Activated CD4-positive, alpha-beta T cell treated with anti-CD3 and anti-CD28 coated beads, Interleukin-2, amount 50 U/mL, for 24 hours (primary cell): ENCODE measurements at regions not wholly inside any gene's neighbourhood (a gene's known extent, or its start where the extent isn't known, plus 50 kb on each side); places are given as distances from the start of the nearest gene placed in this dataset.

Experiments
- DNase-seq, 2 donors: peaks; one replicate each; pipeline ENCODE4 v3.0.0-alpha.2; 2020; ENCODE audit warnings: low read depth in 1 of 2, low spot score in 1 of 2

DNA sequence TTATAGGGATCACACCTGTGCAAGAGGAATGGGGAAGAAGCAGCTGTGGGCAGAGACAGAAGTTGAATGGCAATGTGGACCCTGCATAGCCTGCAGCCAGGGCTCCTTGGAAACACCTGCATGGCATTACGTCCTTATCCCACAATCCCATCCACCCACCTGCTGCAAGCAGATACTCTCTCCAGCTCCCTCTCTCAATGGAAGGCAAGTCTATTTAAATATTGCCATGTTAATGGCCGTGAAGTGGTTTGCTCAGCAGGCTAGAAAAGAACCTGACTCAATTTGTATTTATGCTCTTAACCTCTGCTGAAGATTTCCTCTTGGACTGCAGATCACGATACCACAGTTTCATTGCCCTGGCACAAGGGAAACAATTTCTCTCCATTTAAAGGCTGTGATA is 417.0 kb downstream of the TYW1 start:
- no peak for DNase-seq

DNA sequence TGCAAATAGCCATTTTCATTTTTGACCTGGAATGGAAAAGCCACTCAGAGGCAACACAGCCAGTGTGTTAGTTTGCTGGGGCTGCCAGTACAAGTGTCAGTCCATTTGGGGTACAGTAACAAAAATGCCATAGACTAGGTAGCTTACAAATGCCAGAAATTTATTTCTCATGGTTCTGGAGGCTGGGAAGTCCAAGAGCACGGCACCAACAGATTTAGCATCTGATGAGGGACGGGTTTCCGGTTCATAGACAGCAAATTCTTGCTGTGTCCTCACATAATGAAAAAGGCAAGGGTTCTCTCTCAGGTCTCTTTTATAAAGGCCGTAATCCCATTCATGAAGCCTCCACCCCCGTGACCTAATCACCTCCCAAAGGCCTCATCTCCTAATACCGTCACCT is 418.2 kb downstream of the TYW1 start:
- no peak for DNase-seq

DNA sequence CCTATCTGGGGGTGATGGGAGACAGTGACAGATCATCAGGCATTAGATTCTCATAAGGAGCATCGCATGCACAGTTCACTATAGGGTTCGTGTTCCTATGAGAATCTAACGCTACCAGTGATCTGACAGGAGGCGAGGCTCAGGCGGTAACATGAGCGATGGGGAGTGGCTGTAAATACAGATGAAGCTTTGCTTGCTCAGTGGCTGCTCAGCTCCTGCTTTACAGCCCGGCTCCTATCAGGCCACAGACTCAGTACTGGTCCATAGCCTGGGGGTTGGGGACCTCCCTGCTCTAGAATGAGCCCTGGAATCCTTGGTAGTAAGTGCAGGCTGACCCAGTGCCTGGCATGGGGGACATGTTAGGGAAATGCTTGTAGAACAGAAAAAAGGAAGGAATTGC is 426.0 kb downstream of the TYW1 start:
- no peak for DNase-seq

DNA sequence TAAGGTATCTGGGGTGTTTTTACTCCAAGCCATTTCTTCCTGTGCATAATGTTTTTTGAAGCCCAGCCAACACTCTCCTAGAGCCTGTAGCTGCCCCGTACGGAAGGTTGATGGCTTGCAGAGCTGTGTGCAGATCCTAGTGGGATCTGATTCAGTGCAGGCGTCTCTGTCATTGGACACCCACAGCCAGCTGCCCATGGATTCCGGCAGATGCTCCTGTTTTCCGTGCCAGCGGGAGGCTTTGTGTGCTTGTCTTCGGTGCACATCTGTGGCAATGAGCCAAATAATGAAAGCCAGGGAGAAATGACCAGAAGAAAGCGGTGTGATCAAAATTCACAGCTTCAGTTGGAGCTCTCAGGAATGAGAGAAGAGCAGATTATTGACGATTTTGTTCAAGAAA is 426.4 kb downstream of the TYW1 start:
- no peak for DNase-seq

DNA sequence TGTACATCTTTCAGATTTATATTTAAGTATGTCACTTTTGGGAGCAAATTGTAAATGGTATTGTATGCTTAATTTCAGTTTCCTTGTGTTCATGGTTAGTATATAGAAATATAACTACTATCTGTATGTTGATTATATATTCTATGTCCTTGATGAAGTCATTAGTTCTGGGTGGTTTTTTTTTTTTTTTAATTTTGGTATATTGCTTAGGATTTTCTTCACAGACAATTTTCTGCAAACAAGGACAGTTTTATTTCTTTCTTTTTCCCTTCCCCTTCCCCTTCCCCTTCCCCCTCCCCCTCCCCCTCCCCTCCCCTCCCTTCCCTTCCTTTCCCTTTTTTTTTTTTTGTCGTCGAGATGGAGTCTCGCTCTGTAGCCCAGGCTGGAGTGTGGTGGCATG is 430.0 kb downstream of the TYW1 start:
- DNase-seq: no peak

DNA sequence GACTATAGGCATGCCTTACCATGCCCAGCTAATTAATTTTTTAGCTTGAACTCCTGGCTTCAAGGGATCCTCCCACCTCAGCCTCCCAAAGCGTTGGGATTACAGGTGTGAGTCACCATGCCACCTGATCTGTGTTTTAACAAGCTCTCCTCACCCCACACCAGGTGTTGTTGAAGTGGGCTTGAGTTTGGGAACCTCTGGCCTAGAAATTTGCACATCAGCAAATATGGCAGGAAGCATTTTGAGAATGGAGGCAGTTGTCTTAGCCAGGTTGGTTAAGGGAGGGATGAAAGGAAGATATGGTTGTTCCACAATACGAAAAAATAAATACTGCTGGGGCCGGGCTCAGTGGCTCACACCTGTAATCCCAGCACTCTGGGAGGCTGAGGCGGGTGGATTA is 433.1 kb downstream of the TYW1 start:
- no peak for DNase-seq

DNA sequence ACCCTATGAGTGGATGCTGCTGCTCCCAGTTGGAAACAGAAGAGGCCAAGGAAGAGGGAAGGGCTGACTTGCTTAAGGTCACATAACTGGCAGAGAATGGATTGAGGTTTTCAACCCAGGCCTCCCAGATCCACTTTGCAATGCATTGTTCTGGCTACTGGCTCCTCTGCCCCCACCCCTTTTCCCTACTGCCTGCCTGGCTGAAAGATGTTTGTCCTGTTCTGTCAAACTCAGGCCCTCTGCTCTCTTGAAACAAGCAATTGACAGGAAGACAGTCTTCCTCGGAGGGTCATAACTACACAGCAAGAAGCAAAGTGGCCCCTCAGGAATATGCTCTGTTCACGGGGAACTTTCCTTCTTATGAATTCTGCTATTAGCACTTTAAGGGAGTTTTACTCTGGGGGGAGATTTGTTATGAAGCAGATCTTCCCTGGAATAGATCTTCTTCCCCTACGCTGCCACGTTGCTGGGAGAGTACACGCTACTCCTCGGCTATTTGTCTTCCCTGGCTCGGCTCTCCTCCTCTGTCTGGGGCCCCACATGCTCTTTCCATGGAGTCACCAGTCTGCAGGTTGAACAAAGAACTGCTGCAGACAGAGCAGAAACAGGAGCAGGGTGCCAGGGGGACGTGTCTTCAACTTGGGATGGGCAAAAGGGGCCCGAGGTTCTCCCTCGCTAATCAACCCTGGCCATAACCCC is 436.1 kb downstream of the TYW1 start:
- DNase-seq: no peak

DNA sequence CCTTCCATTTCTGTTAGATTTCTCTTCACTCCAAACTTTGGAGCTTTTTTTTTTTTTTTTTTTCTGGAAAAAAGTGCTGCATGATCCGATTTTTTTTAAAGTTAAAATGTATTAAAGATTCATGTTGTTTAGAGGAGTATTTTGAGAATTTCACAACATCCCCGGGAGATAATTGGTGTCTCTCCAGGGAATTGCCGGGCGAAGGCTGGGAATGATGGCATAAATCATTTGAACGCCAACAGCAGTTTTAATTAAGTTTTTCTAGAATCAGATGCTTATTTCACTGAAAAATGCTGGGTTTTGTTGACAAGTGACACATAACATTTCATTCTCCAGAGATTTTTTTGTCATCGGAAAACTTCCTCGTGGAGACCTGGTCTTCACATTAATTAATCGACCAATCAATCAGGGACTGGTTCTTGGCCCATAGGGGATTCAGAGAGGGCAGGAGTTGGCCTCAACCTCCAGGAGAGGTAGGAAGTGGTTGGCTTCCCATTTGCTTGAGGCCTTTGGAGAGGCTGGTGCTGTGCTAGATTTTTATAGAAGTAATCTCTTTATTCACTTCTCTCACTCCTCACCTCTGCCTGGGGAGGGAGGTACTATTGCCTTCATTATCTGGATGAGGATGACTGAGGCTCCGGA is 439.4 kb downstream of the TYW1 start:
- DNase-seq: no peak

DNA sequence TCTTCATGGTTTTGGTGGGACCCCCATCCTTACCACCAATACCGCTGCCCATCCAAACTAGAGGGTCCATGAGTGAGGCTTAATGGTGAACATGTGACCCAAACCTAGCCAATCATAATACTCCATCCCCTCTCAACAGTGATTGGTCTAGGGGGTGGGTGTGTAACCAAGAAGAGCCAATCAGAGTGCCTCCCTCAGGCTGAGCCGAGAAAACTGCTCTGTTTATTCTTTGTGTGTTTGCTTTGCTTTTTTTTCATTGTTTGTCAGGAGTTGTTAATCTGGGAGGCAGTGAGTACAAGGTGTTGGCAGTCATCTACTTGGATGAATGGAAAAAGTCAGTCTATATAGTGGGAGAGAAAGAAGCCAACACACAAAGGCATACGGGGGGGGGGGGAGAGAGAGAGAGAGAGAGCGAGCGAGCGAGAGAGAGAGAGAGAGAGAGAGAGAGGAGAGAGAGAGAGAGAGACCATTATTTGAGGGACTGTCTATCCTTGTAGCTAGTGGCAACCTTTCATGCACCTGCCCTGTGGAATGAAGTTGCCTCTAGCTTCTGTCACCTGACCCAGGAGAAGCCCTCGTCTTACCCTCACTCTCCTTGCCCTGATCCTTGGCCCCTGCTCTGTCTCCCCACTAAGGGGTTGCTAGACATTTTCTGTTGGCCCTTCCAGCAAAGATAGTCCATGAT is 441.7 kb downstream of the TYW1 start:
- no peak for DNase-seq

DNA sequence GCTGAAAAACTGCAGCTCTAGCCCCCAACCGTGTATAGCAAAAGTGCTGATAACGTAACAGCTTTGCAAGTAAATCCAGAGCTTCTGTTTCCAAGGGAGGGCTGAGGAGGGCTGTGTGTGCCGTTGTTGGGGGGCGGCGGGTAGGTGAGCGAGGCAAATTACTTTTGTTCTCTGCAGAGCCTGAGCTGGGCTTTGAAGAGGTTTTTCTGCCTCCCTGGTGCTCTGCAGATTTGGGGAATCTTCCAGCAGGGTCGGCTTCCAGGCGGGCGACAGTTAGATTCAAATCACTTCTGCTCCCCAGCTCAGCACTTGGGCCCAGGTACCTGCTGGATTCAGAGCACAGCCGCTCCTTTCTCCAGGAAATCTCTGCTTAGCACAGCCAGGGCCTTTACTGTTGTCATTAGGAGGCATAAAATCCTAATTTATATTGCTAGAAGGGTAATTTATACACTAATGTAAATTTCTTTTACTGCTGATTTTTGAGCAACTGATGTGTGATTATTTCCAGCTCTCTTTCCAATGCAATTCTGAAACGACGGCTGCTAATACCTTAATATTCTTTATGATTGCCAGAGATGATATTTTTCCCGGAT is 442.4 kb downstream of the TYW1 start:
- DNase-seq: no peak

DNA sequence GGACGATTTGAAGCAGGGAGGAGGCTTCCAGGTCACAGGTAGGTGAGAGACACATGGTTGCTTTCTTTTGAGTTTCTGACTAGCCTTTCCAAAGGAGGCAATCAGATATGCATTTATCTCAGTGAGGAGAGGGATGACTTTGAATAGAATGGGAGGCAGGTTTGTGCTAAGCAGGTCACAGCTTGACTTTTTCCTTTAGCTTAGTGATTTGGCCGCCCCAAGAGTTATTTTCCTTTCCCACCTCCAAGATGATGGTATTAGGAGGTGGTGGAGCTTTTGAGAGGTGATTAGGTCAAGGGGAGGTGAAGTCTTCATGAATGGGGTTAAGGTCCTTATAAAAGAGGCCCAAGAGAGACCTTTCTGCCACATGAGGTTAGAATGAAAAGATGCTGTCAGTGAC is 443.7 kb downstream of the TYW1 start:
- DNase-seq: no peak

DNA sequence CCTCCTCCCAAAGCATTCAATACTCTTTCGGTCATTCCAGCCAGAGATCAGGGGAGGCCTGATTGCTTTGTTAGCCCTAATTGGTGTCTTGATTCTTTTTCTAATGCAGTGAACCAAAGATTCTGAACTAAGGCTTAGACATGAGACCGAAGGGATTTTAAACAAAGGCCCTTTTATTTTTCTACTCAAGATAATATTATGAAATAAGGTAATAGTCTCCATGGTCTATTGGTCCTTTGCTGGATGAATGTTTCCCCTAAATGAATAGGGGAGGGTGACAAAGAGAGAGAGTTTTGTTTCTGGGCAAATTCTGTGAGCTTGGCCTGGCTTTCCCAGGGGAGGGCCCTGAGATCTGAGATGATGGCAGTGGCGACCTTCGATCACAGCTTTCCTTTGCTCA is 449.1 kb downstream of the TYW1 start:
- DNase-seq: no peak

DNA sequence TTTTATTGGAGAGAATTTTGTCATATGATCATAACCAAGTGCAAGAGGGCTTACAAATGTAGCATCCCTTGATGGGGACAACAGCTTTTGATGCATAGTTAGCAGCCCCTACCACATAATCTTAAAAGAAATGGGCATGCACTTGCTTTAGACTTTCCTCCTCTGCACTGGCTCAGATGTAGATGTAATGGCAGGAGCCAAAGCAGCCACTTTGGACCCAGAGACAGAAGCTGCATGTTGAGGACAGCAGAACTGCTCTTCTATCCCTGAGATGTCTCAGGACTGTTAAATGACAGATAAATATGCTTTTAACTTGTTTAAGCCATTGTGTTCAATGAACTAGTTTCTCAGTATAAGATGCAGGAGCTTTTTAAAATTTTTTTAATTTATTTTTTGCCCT is 450.7 kb downstream of the TYW1 start:
- DNase-seq: no peak

DNA sequence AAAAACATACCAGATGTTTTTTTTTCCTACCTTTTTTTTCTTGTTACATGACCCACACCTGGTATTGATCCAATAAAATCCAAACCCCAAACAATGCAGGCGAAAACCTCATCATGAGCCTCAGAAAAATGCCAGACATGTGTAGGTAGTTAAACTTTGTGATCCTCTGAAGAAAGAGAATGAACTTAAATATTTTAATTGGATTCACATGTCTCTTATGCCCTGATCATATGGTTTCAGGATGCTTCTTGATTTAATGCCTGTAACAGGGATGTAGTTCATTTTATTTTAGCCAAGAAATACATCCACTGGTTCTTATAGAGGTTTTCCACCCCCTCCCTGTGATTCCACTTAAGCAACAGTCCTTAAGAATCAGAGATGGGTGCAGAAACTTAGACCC is 451.6 kb downstream of the TYW1 start:
- no peak for DNase-seq

DNA sequence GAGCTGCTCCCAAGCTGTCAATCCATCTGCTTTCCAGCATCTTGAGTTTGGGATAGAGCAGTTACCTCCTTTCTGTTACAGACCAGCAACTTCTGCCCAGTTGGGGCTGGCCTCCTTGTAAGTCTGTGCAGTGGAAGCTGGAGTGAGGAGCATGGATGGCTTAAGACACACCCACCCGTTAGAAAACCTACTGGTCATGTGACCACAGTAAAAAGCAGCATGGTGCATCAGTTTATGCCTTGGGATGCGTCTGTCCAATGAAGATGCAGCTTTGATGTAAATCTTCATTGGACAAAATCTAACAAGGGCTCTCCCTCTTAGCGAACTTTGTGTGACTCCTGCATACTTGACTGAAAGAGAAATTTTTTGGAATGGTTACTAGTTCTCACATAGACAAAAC is 453.5 kb downstream of the TYW1 start:
- no peak for DNase-seq

DNA sequence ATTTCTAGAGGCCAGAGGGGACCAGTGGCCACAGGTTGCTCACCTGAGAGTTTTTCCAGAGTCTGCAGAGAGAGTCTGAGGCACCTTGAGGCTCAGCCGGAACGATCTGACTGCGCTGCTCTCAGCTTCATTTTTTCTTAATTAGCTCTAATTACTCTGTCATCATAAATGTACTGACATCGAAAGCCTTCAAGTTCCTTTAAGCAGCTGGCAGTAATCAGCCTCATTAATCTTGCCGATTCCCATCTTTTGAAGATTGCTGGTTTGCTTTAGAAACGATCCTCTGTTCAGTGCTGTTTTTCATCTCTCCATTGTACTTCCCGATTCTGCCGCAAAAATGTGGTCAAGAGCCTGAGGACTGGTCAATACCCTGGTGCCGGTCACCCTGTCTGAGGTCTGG is 454.7 kb downstream of the TYW1 start:
- DNase-seq: no peak

DNA sequence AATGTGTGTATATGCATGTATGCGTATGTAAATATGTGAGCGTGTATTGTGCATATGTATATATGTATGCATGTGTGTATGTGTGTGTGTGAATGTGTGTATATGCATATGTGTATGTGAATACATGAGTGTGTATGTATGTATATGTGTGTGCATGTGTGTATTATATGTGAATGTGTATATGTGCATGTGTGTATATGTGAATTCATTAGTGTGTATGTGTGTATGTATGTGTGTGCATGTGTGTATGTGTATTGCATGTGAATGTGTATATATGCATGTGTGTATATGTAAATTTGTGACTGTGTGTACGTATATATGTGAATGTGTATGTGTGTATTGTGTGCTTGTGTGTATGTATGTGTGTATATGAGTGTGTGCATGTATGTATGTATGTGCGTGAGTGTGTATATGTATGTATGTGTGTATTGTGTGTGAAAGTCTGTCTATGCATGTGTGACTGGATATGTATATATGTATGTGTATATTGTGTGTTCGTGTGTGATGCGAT is 455.9 kb downstream of the TYW1 start:
- no peak for DNase-seq

DNA sequence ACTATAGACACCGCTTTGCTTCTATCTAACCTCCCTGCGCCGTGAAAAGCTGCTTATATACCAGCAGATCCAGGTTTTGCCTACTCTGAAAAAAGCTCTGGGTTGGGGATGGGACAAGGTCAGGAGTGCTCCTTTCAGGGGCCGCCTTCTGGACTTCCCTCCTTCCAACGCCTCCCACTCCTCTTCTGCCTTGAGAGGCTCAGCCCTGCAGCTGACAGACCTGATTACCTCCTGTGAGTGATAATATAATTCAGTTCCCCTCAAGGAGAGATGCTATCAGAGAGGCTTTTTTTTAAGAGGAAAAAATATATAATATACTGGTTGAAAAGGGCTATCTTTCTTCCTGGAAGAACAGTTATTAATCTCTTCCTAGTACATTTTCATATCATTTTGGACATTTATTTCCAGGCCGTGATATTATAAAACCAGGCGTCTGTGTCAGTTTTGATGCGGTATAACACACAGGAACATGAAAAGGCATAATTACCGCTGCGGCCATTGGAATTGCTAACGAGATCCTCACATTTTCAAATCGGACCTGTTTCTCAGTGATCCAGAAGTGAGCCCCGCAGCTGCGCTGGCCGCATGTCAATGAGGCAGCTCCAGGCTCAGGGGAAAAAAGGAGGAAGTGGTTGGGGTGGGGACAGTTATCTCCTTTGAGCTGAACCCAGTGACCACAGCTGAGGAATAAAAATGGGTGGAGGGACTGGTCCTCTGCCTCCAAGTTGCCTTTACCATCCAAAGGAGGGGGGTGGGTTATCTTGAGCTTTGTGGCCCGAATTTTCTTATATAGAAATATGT is 457.1 kb downstream of the TYW1 start:
- no peak for DNase-seq

DNA sequence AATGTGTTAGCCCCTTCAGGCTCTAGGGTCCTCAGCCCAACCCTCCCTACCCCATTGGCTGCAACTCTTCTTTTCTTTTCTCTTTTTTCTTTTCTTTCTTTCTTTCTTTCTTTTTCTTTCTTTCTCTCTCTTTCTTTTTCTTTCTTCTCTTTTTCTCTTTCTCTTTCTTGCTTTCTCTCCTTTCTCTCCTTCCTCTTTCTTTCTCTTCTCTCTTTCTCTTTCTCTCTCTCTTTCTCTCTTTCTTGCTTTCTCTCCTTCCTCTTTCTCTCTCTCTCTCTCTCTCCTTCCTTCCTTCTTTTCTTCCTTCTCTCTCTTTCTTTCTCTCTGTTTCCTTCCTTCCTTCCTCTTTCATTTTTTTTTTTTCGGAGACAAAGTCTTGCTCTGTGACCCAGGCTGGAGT is 458.9 kb downstream of the TYW1 start:
- DNase-seq: no peak

DNA sequence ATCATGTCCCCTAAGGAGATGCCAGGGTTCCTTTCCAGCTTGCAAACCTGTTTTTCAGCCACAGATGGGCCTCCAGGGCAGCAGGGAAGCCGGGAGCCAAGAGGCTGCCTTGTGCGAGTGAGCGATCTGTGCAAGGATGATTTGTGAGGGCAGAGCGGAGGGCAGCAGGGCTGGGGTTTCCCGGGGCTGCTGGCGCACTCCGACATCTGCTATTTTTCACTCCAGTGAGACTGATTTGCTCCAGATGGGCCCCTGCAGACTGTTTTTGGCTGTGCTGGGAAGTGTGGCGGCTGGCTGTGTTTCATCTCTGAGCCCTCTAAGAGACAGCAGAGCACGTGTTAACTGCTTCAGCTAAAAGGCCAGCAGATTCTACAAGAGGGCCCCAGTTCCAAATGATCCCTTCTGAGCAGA is 466.2 kb downstream of the TYW1 start:
- DNase-seq: no peak

DNA sequence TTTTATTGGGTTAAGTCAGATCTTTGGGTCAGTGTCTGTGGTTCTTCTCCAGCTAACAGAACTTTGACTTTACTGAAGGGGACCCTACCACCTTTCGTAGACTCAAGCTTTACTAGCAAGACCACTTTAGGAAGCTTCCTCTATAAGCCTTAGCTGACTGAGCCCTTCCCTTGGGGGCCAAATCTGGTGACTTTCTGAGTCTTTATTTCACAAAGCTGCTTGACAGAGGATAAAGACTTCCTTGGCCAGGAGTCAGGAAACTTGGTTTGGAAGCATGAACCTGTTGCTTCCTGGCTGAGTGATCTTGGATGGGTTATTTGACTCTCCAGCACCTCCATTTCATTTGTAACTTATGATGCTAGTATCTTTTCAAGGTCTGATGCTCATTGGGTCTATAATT is 466.7 kb downstream of the TYW1 start:
- no peak for DNase-seq
